ENCODE measurements at regions not wholly inside any gene's neighbourhood (a gene's known extent, or its start where the extent isn't known, plus 50 kb on each side); places are given as distances from the start of the nearest gene placed in this dataset.
A peak's percentile ranks its signal among the peaks of the same experiment; 100 is the strongest.

DNA sequence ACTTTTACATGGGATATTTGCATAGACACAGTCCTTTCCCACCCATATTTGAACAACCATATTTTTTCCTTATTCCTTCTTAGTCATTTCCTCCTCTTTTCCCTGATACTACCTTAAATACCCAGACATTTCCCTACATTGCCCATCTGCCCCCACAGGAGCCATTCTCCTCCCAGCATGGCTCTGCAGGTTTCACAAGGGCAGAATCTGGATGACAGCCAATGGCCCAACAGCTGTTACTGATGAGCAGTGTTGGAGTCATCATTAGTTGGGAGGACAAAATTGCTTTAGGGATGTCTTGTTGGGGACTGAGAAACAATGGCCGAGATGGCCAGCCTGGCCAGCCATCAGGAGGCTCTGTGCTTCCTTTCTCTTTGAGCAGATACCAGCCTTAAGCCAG lies 209.5 kb downstream of the KLF5 start:
- H3K23ac ChIP-seq (ENCODE audit: low read length in 2 of 2), result no peak overlapping the region
- H3K4me1 ChIP-seq (ENCODE audit: control insufficient read depth, insufficient read depth, low read depth, low read length), result peaks cover 8% of the 10 kb centered on the region
- H3K27ac ChIP-seq (ENCODE audit: low read length, poor library complexity, severe bottlenecking), result no peak overlapping the region
- peak; percentile 57 for DNase-seq
- peak overlapping the region; percentile 11 for H2AK5ac ChIP-seq (ENCODE audit: low read length, severe bottlenecking)
- no peaks in the 10 kb centered on the region for H3K9me3 ChIP-seq (ENCODE audit: control insufficient read depth, low read length)
- no peak overlapping the region for H3K14ac ChIP-seq (ENCODE audit: low read length in 2 of 2)
- no peak overlapping the region for H3K18ac ChIP-seq (ENCODE audit: low read depth in 1 of 2, low read length in 2 of 2)
- H3K79me1 ChIP-seq (replicated peaks; ENCODE audit: low read length, poor library complexity, severe bottlenecking), result no peaks in the 10 kb centered on the region
- H3K9ac ChIP-seq (ENCODE audit: low read length), result no peak overlapping the region
- H2BK5ac ChIP-seq (ENCODE audit: low read depth, low read length, poor library complexity, severe bottlenecking), result no peak overlapping the region
- H3K4me3 ChIP-seq (ENCODE audit: insufficient read depth in 1 of 2, low read depth in 1 of 2, low read length in 2 of 2), result no peak overlapping the region
- H2BK12ac ChIP-seq (ENCODE audit: low read length in 2 of 2), result no peak overlapping the region
- WGBS, result 75% methylated on average over 1 of the region's 1 CpG
- no peaks in the 10 kb centered on the region for H3K36me3 ChIP-seq (ENCODE audit: control insufficient read depth in 1 of 2, insufficient read depth in 2 of 2, low read depth in 1 of 2, low read length in 2 of 2)
- H4K8ac ChIP-seq (ENCODE audit: low read length), result no peak overlapping the region
- H3K4me2 ChIP-seq (ENCODE audit: low read length, poor library complexity, severe bottlenecking), result no peak overlapping the region
- no peak overlapping the region for H4K91ac ChIP-seq (ENCODE audit: low read length)
- H3K4ac ChIP-seq (ENCODE audit: low read depth in 1 of 2, low read length in 2 of 2), result no peak overlapping the region
- H2AFZ ChIP-seq (ENCODE audit: low read depth, low read length), result no peak overlapping the region
- no peak overlapping the region for H2BK15ac ChIP-seq (ENCODE audit: low read depth, poor library complexity, severe bottlenecking)
- no peak overlapping the region for H2BK120ac ChIP-seq (ENCODE audit: low read depth, low read length)
- no peaks in the 10 kb centered on the region for H3K27me3 ChIP-seq (ENCODE audit: control insufficient read depth in 1 of 2, insufficient read depth in 1 of 2, low read length in 2 of 2)

DNA sequence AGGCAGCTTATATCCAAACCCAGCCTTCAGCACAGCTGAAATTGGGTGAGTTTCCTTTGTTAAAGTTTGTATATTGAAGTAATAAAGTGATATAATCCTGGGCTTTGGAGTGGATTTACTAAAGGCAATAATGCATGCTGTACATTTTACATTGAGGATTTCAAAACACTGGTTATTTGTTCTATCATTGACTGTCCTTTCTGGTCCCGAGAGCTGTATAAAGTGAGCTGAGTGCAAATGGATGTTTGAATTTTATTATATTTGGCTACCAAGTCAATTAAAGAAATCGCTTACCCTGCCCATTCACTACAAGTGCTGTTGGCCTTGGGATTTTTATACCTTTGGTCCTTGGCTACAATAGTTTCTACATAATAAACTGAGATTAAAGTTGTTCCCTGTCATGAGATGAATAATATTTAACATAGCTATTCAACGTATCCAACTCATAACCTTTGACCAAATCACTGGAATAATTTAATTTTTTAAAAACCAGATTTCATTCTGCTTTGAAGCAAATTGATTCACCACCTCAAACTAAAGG lies 207.9 kb downstream of the KLF5 start:
- no peak overlapping the region for H2BK12ac ChIP-seq (ENCODE audit: low read length in 2 of 2)
- H3K4ac ChIP-seq (ENCODE audit: low read depth in 1 of 2, low read length in 2 of 2), result no peak overlapping the region
- H2BK5ac ChIP-seq (ENCODE audit: low read depth, low read length, poor library complexity, severe bottlenecking), result no peak overlapping the region
- no peak overlapping the region for H3K14ac ChIP-seq (ENCODE audit: low read length in 2 of 2)
- no peak overlapping the region for H2BK15ac ChIP-seq (ENCODE audit: low read depth, poor library complexity, severe bottlenecking)
- H3K9me3 ChIP-seq (ENCODE audit: control insufficient read depth, low read length), result no peaks in the 10 kb centered on the region
- DNase-seq, result no peak
- H3K18ac ChIP-seq (ENCODE audit: low read depth in 1 of 2, low read length in 2 of 2), result no peak overlapping the region
- no peaks in the 10 kb centered on the region for H3K79me1 ChIP-seq (replicated peaks; ENCODE audit: low read length, poor library complexity, severe bottlenecking)
- H3K27me3 ChIP-seq (ENCODE audit: control insufficient read depth in 1 of 2, insufficient read depth in 1 of 2, low read length in 2 of 2), result no peaks in the 10 kb centered on the region
- no peak overlapping the region for H3K27ac ChIP-seq (ENCODE audit: low read length, poor library complexity, severe bottlenecking)
- H4K91ac ChIP-seq (ENCODE audit: low read length), result no peak overlapping the region
- H2AFZ ChIP-seq (ENCODE audit: low read depth, low read length), result no peak overlapping the region
- H3K9ac ChIP-seq (ENCODE audit: low read length), result no peak overlapping the region
- H3K4me2 ChIP-seq (ENCODE audit: low read length, poor library complexity, severe bottlenecking), result no peak overlapping the region
- H3K4me1 ChIP-seq (ENCODE audit: control insufficient read depth, insufficient read depth, low read depth, low read length), result peaks cover 5% of the 10 kb centered on the region
- no peak overlapping the region for H2AK5ac ChIP-seq (ENCODE audit: low read length, severe bottlenecking)
- H3K4me3 ChIP-seq (ENCODE audit: insufficient read depth in 1 of 2, low read depth in 1 of 2, low read length in 2 of 2), result no peak overlapping the region
- H4K8ac ChIP-seq (ENCODE audit: low read length), result no peak overlapping the region
- WGBS, result 94% methylated on average over 1 of the region's 3 CpGs
- H2BK120ac ChIP-seq (ENCODE audit: low read depth, low read length), result no peak overlapping the region
- H3K36me3 ChIP-seq (ENCODE audit: control insufficient read depth in 1 of 2, insufficient read depth in 2 of 2, low read depth in 1 of 2, low read length in 2 of 2), result no peaks in the 10 kb centered on the region
- no peak overlapping the region for H3K23ac ChIP-seq (ENCODE audit: low read length in 2 of 2)

DNA sequence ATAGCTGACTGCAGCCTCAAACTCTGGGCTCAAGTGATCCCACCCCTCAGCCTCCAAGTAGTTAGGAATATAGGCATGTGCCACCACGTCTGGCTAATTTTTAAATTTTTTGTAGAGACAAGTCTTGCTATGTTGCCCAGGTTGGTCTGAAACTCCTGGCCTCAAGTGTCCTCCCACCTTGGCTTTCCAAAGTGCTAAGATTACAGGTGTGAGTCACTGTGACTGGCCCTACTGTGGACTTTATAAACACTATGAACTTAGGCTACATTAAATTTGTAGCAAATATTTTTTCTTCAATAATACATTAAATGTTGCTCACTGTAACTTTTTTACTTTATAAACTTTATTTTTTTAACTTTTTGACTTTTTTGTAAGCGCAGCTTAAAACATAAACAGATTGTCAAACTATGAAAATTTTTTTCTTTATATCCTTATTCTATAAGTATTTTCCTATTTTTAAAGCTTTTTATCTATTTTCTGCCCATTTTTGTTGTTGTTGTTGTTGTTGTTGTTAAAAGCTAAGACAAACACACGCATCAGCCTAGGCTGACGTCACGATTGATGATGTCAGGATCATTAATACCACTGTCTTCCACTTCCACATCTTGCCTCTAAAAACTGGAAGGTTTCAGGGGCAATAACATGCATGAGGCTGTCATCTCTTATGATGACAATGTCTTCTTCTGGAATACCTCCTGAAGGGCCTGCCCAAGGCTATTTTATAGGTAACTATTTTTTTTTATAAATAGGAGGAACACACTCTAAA lies 204.2 kb downstream of the KLF5 start:
- no peaks in the 10 kb centered on the region for H3K27me3 ChIP-seq (ENCODE audit: control insufficient read depth in 1 of 2, insufficient read depth in 1 of 2, low read length in 2 of 2)
- no peak overlapping the region for H4K8ac ChIP-seq (ENCODE audit: low read length)
- H3K23ac ChIP-seq (ENCODE audit: low read length in 2 of 2), result no peak overlapping the region
- no peak overlapping the region for H2AFZ ChIP-seq (ENCODE audit: low read depth, low read length)
- H3K27ac ChIP-seq (ENCODE audit: low read length, poor library complexity, severe bottlenecking), result no peak overlapping the region
- peaks cover 1% of the 10 kb centered on the region for H3K4me1 ChIP-seq (ENCODE audit: control insufficient read depth, insufficient read depth, low read depth, low read length)
- no peak overlapping the region for H3K18ac ChIP-seq (ENCODE audit: low read depth in 1 of 2, low read length in 2 of 2)
- WGBS, result 96% methylated on average over 4 of the region's 5 CpGs
- H2BK15ac ChIP-seq (ENCODE audit: low read depth, poor library complexity, severe bottlenecking), result no peak overlapping the region
- no peak overlapping the region for H3K4ac ChIP-seq (ENCODE audit: low read depth in 1 of 2, low read length in 2 of 2)
- H3K4me2 ChIP-seq (ENCODE audit: low read length, poor library complexity, severe bottlenecking), result no peak overlapping the region
- H2BK12ac ChIP-seq (ENCODE audit: low read length in 2 of 2), result no peak overlapping the region
- no peak for DNase-seq
- H3K79me1 ChIP-seq (replicated peaks; ENCODE audit: low read length, poor library complexity, severe bottlenecking), result no peaks in the 10 kb centered on the region
- H3K36me3 ChIP-seq (ENCODE audit: control insufficient read depth in 1 of 2, insufficient read depth in 2 of 2, low read depth in 1 of 2, low read length in 2 of 2), result no peaks in the 10 kb centered on the region
- H2AK5ac ChIP-seq (ENCODE audit: low read length, severe bottlenecking), result no peak overlapping the region
- H3K14ac ChIP-seq (ENCODE audit: low read length in 2 of 2), result no peak overlapping the region
- no peak overlapping the region for H2BK5ac ChIP-seq (ENCODE audit: low read depth, low read length, poor library complexity, severe bottlenecking)
- no peak overlapping the region for H3K4me3 ChIP-seq (ENCODE audit: insufficient read depth in 1 of 2, low read depth in 1 of 2, low read length in 2 of 2)
- peaks cover 2% of the 10 kb centered on the region for H3K9me3 ChIP-seq (ENCODE audit: control insufficient read depth, low read length)
- H3K9ac ChIP-seq (ENCODE audit: low read length), result no peak overlapping the region
- no peak overlapping the region for H4K91ac ChIP-seq (ENCODE audit: low read length)
- H2BK120ac ChIP-seq (ENCODE audit: low read depth, low read length), result no peak overlapping the region

- Histone ChIP-seq H3K27me3 (ENCODE audit: control insufficient read depth in 1 of 2, insufficient read depth in 1 of 2, low read length in 2 of 2) (no peaks in the 10 kb centered on the region), H3K23ac (ENCODE audit: low read length in 2 of 2) (no peak overlapping the region), H3K4me1 (ENCODE audit: control insufficient read depth, insufficient read depth, low read depth, low read length) (no peaks in the 10 kb centered on the region), H2AK5ac (ENCODE audit: low read length, severe bottlenecking) (no peak overlapping the region), H3K79me1 (replicated peaks; ENCODE audit: low read length, poor library complexity, severe bottlenecking) (no peaks in the 10 kb centered on the region), H2BK120ac (ENCODE audit: low read depth, low read length) (no peak overlapping the region), H2BK5ac (ENCODE audit: low read depth, low read length, poor library complexity, severe bottlenecking) (no peak overlapping the region), H2AFZ (ENCODE audit: low read depth, low read length) (no peak overlapping the region), H3K4me2 (ENCODE audit: low read length, poor library complexity, severe bottlenecking) (no peak overlapping the region), H3K4me3 (ENCODE audit: insufficient read depth in 1 of 2, low read depth in 1 of 2, low read length in 2 of 2) (no peak overlapping the region), H3K14ac (ENCODE audit: low read length in 2 of 2) (no peak overlapping the region), H3K36me3 (ENCODE audit: control insufficient read depth in 1 of 2, insufficient read depth in 2 of 2, low read depth in 1 of 2, low read length in 2 of 2) (no peaks in the 10 kb centered on the region), H3K4ac (ENCODE audit: low read depth in 1 of 2, low read length in 2 of 2) (no peak overlapping the region), H3K27ac (ENCODE audit: low read length, poor library complexity, severe bottlenecking) (no peak overlapping the region), H3K9ac (ENCODE audit: low read length) (no peak overlapping the region), H4K8ac (ENCODE audit: low read length) (no peak overlapping the region), H2BK15ac (ENCODE audit: low read depth, poor library complexity, severe bottlenecking) (no peak overlapping the region), H2BK12ac (ENCODE audit: low read length in 2 of 2) (no peak overlapping the region), H4K91ac (ENCODE audit: low read length) (no peak overlapping the region), H3K18ac (ENCODE audit: low read depth in 1 of 2, low read length in 2 of 2) (no peak overlapping the region), H3K9me3 (ENCODE audit: control insufficient read depth, low read length) (peaks cover 3% of the 10 kb centered on the region)
- DNase-seq, result no peak
- WGBS, result 85% methylated on average over 2 of the region's 4 CpGs
These were observed 203.0 kb downstream of the KLF5 start for GRCh38 chr13:73261739-73262216.

Data from mesenchymal stem cell (in vitro differentiated cells and primary cell).